Keratinocyte (primary cell): ENCODE measurements at regions not wholly inside any gene's neighbourhood (a gene's known extent, or its start where the extent isn't known, plus 50 kb on each side); places are given as distances from the start of the nearest gene placed in this dataset.

Experiments used
- DNase-seq: peaks from one replicate; pipeline ENCODE4 v3.0.0-alpha.2; 2011; ENCODE audit warnings: low read depth, missing footprints, low spot score
- FAIRE-seq: peaks from 2 replicates; lab custom pipeline; 2011; peaks lifted over from hg19 to GRCh38; lab: Jason Lieb, UNC
- H2AFZ ChIP-seq: 2 replicates; pipeline ENCODE4 v1.6.0; 2012; ENCODE audit warnings: low read length, control low read depth, inconsistent platforms; ENCODE audit not compliant: control insufficient read depth
- H3K27ac ChIP-seq: 2 replicates; pipeline ENCODE4 v1.5.1; 2011; ENCODE audit warnings: low read length; ENCODE audit not compliant: control insufficient read depth, insufficient read depth
- H3K27me3 ChIP-seq: 3 replicates; pipeline ENCODE4 v1.6.0; 2011; ENCODE audit warnings: low read length; ENCODE audit not compliant: control insufficient read depth, insufficient read depth; ENCODE audit errors: extremely low read depth
- H3K36me3 ChIP-seq, 2 experiments: 2 replicates in 1 of 2; 3 replicates in 1 of 2; pipeline ENCODE4 v1.5.1; 2011; ENCODE audit warnings: low read length in 2 of 2, mild to moderate bottlenecking in 1 of 2; ENCODE audit not compliant: control insufficient read depth in 2 of 2, insufficient read depth in 2 of 2; ENCODE audit errors: extremely low read depth in 1 of 2
- H3K4me1 ChIP-seq: 3 replicates; pipeline ENCODE4 v1.5.1; 2011; ENCODE audit warnings: low read length; ENCODE audit not compliant: control insufficient read depth, insufficient read depth; ENCODE audit errors: extremely low read depth
- H3K4me2 ChIP-seq: 3 replicates; pipeline ENCODE4 v1.6.0; 2011; ENCODE audit warnings: low read depth, low read length; ENCODE audit not compliant: control insufficient read depth, insufficient read depth; ENCODE audit errors: extremely low read depth
- H3K4me3 ChIP-seq, 3 experiments: fragments of 200-600 bp in 1 of 3; sonication (generic) in 1 of 3; 2 replicates in 2 of 3; 3 replicates in 1 of 3; pipeline ENCODE4 v1.5.1; 2011 to 2016; ENCODE audit warnings: low read length in 3 of 3, mild to moderate bottlenecking in 3 of 3, control low read depth in 2 of 3, inconsistent platforms in 1 of 3, low read depth in 1 of 3, mixed read lengths in 1 of 3, mixed run types in 1 of 3, moderate library complexity in 1 of 3; ENCODE audit not compliant: control insufficient read depth in 2 of 3, insufficient read depth in 2 of 3; ENCODE audit errors: extremely low read depth in 1 of 3
- H3K79me2 ChIP-seq: 2 replicates; pipeline ENCODE4 v1.6.0; 2012; ENCODE audit warnings: low read length; ENCODE audit not compliant: control insufficient read depth, insufficient read depth
- H3K9ac ChIP-seq: 3 replicates; pipeline ENCODE4 v1.6.0; 2011; ENCODE audit warnings: low read length; ENCODE audit not compliant: control insufficient read depth, insufficient read depth; ENCODE audit errors: extremely low read depth
- H3K9me1 ChIP-seq: 3 replicates; pipeline ENCODE4 v1.6.0; 2011; ENCODE audit warnings: low read length; ENCODE audit not compliant: control insufficient read depth, insufficient read depth; ENCODE audit errors: extremely low read depth
- H3K9me3 ChIP-seq: 2 replicates; pipeline ENCODE4 v1.5.1; 2012; ENCODE audit warnings: low read depth, low read length; ENCODE audit not compliant: control insufficient read depth
- H4K20me1 ChIP-seq: 3 replicates; pipeline ENCODE4 v1.6.0; 2011; ENCODE audit warnings: low read length; ENCODE audit not compliant: control insufficient read depth, insufficient read depth; ENCODE audit errors: extremely low read depth
- CTCF ChIP-seq, 3 experiments: IDR thresholded peaks in 1 of 3; conservative IDR thresholded peaks in 1 of 3; optimal IDR thresholded peaks in 1 of 3; 2 replicates in 2 of 3; 3 replicates in 1 of 3; pipeline versions ENCODE3 to v1.5.1; 2011; ENCODE audit warnings: low read length in 3 of 3, mild to moderate bottlenecking in 3 of 3, moderate library complexity in 2 of 3, control low read depth in 1 of 3, inconsistent platforms in 1 of 3; ENCODE audit not compliant: insufficient read depth in 2 of 3; ENCODE audit errors: extremely low read depth in 1 of 3
- EZH2 ChIP-seq: IDR thresholded peaks from one replicate; pipeline ENCODE4 v1.6.1; 2012; ENCODE audit warnings: inconsistent platforms, mild to moderate bottlenecking, low read length, moderate library complexity
- dilution Hi-C: fragments of 300-500 bp; cut with MboI; formaldehyde crosslinking; loops from one replicate; pipeline ENCODE4 v1.7.0; 2020; ENCODE audit warnings: low sequenced_read_pairs; ENCODE audit not compliant: extremely low pct_ligation_motif_present

- Histone ChIP-seq H2AFZ (no peak overlapping the region), H3K4me2 (no peak overlapping the region)
- no peak for TF ChIP-seq EZH2
- no peak for TF ChIP-seq CTCF (optimal IDR thresholded peaks at IDR 0.05 in 1 of 3, IDR thresholded peaks at IDR 0.05 in 1 of 3, conservative IDR thresholded peaks at IDR 0.05 in 1 of 3; ENCODE audit: extremely low read depth in 1 of 3, insufficient read depth in 2 of 3, low read length in 3 of 3)
These were observed 153.9 kb upstream of the TIAM1 start for GRCh38 chr21:31497914-31498313.

GRCh38 chr21:31493350-31493880 lies 149.4 kb upstream of the TIAM1 start:
- DNase-seq = no peak

More at GRCh38 chr21:31497914-31498313, 153.9 kb upstream of the TIAM1 start:
- no peak overlapping the region for H3K27ac ChIP-seq
- H3K79me2 ChIP-seq = no peaks in the 10 kb centered on the region
- dilution Hi-C loops = no loop called here
- H3K27me3 ChIP-seq = no peaks in the 10 kb centered on the region
- no peak overlapping the region for H3K4me3 ChIP-seq
- peaks cover 13% of the 10 kb centered on the region for H3K4me1 ChIP-seq
- no peak overlapping the region for H3K9ac ChIP-seq
- FAIRE-seq (no peak), DNase-seq (no peak)
- H3K9me3 ChIP-seq = no peaks in the 10 kb centered on the region
- H3K36me3 ChIP-seq = no peaks in the 10 kb centered on the region
- no peaks in the 10 kb centered on the region for H4K20me1 ChIP-seq
- H3K9me1 ChIP-seq = no peaks in the 10 kb centered on the region

More at GRCh38 chr21:31493350-31493880, 149.4 kb upstream of the TIAM1 start:
- H3K27me3 ChIP-seq = no peaks in the 10 kb centered on the region
- H3K27ac ChIP-seq = no peak overlapping the region
- H4K20me1 ChIP-seq = no peaks in the 10 kb centered on the region
- H3K4me1 ChIP-seq = no peaks in the 10 kb centered on the region
- H3K4me2 ChIP-seq = no peak overlapping the region
- no peaks in the 10 kb centered on the region for H3K79me2 ChIP-seq
- no peaks in the 10 kb centered on the region for H3K9me1 ChIP-seq
- no peaks in the 10 kb centered on the region for H3K36me3 ChIP-seq
- no peak overlapping the region for H3K9ac ChIP-seq
- dilution Hi-C loops = no loop called here
- H3K9me3 ChIP-seq = no peaks in the 10 kb centered on the region
- FAIRE-seq = no peak
- H3K4me3 ChIP-seq = no peak overlapping the region
- TF ChIP-seq CTCF (optimal IDR thresholded peaks at IDR 0.05 in 1 of 3, IDR thresholded peaks at IDR 0.05 in 1 of 3, conservative IDR thresholded peaks at IDR 0.05 in 1 of 3; ENCODE audit: extremely low read depth in 1 of 3, insufficient read depth in 2 of 3, low read length in 3 of 3) (no peak), EZH2 (no peak)
- H2AFZ ChIP-seq = no peak overlapping the region
